Lower leg skin (tissue), 3 donors: ENCODE measurements at regions not wholly inside any gene's neighbourhood (a gene's known extent, or its start where the extent isn't known, plus 50 kb on each side); places are given as distances from the start of the nearest gene placed in this dataset.

ENCODE experiments used
- POLR2A ChIP-seq, 2 donors: fragments of 450-650 bp; IDR thresholded peaks; one replicate each; pipeline ENCODE4 v1.6.1; 2016 to 2017; ENCODE audit warnings: antibody characterized with exemption in 2 of 2, mild to moderate bottlenecking in 1 of 2, moderate library complexity in 1 of 2
- TF ChIP-seq, protein P1 (sequence below), 3 donors: fragments of 450-650 bp; IDR thresholded peaks; one replicate each; pipeline ENCODE4 v1.5.1; 2016; ENCODE audit warnings: antibody characterized with exemption in 3 of 3, mild to moderate bottlenecking in 3 of 3, moderate library complexity in 2 of 3

- TF ChIP-seq, protein P1, sequence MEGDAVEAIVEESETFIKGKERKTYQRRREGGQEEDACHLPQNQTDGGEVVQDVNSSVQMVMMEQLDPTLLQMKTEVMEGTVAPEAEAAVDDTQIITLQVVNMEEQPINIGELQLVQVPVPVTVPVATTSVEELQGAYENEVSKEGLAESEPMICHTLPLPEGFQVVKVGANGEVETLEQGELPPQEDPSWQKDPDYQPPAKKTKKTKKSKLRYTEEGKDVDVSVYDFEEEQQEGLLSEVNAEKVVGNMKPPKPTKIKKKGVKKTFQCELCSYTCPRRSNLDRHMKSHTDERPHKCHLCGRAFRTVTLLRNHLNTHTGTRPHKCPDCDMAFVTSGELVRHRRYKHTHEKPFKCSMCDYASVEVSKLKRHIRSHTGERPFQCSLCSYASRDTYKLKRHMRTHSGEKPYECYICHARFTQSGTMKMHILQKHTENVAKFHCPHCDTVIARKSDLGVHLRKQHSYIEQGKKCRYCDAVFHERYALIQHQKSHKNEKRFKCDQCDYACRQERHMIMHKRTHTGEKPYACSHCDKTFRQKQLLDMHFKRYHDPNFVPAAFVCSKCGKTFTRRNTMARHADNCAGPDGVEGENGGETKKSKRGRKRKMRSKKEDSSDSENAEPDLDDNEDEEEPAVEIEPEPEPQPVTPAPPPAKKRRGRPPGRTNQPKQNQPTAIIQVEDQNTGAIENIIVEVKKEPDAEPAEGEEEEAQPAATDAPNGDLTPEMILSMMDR (IDR thresholded peaks at IDR 0.05): no peak
- TF ChIP-seq POLR2A (IDR thresholded peaks at IDR 0.05): no peak
These were observed 307.7 kb upstream of the ARSJ start for GRCh38 chr4:114287079-114287696.
